ENCODE measurements at regions not wholly inside any gene's neighbourhood (a gene's known extent, or its start where the extent isn't known, plus 50 kb on each side); places are given as distances from the start of the nearest gene placed in this dataset.

DNA sequence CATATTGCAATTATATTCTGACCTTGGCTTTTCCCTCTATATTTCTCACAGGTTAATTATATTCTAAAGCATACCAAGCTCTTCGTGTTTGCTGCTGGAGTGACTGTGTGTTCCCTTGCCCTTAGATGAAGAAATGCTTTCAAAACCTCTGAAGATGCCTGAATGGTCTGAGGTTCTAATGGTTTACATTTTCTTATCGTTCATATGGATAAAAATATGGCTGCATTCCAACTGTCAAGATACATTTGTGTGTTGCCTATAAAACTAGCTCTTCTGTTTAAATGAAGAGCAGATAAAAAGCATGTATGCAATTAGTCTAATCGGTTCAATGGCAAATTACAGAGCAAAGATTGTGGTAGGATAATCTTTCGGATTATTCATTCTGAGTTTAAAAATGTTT, 68.4 kb upstream of the ANKRD10 start:
- TF ChIP-seq CTCF (IDR thresholded peaks at IDR 0.05 in 4 of 5, conservative IDR thresholded peaks at IDR 0.05 in 1 of 5) (no peak), POLR2A (IDR thresholded peaks at IDR 0.05) (no peak)

Data from gastrocnemius medialis (tissue), 4 donors.